ENCODE measurements at regions not wholly inside any gene's neighbourhood (a gene's known extent, or its start where the extent isn't known, plus 50 kb on each side); places are given as distances from the start of the nearest gene placed in this dataset.

DNA sequence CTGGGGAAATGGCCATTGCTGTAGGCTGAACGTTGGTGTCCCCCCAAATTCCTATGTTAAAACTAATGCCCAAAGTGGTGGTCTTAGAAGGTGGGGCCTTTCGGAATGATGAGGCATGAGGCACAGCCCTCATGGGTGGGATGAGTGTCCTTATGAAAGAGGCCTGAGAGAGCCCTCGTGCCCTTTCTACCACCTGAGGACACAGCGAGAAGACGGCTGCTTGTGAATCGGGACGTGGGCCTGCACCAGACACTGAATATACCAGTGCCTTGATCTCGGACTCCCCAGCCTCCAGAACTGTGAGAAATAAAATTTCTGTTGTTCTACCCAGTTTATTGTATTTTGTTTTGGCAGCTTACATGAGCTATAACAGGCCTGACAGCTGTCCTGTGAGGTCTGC lies 162.9 kb upstream of the B3GAT1 start:
- Histone ChIP-seq H3K79me2 (no peaks in the 10 kb centered on the region), H3K4me2 (ENCODE audit: low read length) (no peak overlapping the region), H2AFZ (no peak overlapping the region), H3K9me3 (ENCODE audit: control insufficient read depth, low read length) (no peaks in the 10 kb centered on the region), H3K9ac (no peak overlapping the region), H3K36me3 (ENCODE audit: control insufficient read depth, insufficient read depth, low read length) (no peaks in the 10 kb centered on the region), H3K27me3 (ENCODE audit: control insufficient read depth, insufficient read depth, low read length) (no peaks in the 10 kb centered on the region), H3K4me1 (no peaks in the 10 kb centered on the region), H3K4me3 (ENCODE audit: low read depth, low read length) (no peak overlapping the region), H3K27ac (no peak overlapping the region)
- no peak for TF ChIP-seq CTCF (IDR thresholded peaks at IDR 0.05)

GRCh38 chr11:134574425-134574824 lies 162.4 kb upstream of the B3GAT1 start:
- Histone ChIP-seq H3K9me3 (ENCODE audit: control insufficient read depth, low read length) (no peaks in the 10 kb centered on the region), H3K36me3 (ENCODE audit: control insufficient read depth, insufficient read depth, low read length) (no peaks in the 10 kb centered on the region), H3K4me2 (ENCODE audit: low read length) (no peak overlapping the region), H3K79me2 (no peaks in the 10 kb centered on the region), H3K4me3 (ENCODE audit: low read depth, low read length) (no peak overlapping the region), H2AFZ (no peak overlapping the region), H3K27me3 (ENCODE audit: control insufficient read depth, insufficient read depth, low read length) (no peaks in the 10 kb centered on the region), H3K27ac (no peak overlapping the region), H3K4me1 (no peaks in the 10 kb centered on the region), H3K9ac (no peak overlapping the region)
- TF ChIP-seq CTCF (IDR thresholded peaks at IDR 0.05) = no peak

GRCh38 chr11:134573857-134574256 lies 161.8 kb upstream of the B3GAT1 start:
- Histone ChIP-seq H3K4me2 (ENCODE audit: low read length) (no peak overlapping the region), H3K9ac (no peak overlapping the region), H3K79me2 (no peaks in the 10 kb centered on the region), H3K9me3 (ENCODE audit: control insufficient read depth, low read length) (no peaks in the 10 kb centered on the region), H3K36me3 (ENCODE audit: control insufficient read depth, insufficient read depth, low read length) (no peaks in the 10 kb centered on the region), H3K4me1 (no peaks in the 10 kb centered on the region), H3K27me3 (ENCODE audit: control insufficient read depth, insufficient read depth, low read length) (no peaks in the 10 kb centered on the region), H3K27ac (no peak overlapping the region), H3K4me3 (ENCODE audit: low read depth, low read length) (no peak overlapping the region), H2AFZ (no peak overlapping the region)
- TF ChIP-seq CTCF (IDR thresholded peaks at IDR 0.05) = no peak

DNA sequence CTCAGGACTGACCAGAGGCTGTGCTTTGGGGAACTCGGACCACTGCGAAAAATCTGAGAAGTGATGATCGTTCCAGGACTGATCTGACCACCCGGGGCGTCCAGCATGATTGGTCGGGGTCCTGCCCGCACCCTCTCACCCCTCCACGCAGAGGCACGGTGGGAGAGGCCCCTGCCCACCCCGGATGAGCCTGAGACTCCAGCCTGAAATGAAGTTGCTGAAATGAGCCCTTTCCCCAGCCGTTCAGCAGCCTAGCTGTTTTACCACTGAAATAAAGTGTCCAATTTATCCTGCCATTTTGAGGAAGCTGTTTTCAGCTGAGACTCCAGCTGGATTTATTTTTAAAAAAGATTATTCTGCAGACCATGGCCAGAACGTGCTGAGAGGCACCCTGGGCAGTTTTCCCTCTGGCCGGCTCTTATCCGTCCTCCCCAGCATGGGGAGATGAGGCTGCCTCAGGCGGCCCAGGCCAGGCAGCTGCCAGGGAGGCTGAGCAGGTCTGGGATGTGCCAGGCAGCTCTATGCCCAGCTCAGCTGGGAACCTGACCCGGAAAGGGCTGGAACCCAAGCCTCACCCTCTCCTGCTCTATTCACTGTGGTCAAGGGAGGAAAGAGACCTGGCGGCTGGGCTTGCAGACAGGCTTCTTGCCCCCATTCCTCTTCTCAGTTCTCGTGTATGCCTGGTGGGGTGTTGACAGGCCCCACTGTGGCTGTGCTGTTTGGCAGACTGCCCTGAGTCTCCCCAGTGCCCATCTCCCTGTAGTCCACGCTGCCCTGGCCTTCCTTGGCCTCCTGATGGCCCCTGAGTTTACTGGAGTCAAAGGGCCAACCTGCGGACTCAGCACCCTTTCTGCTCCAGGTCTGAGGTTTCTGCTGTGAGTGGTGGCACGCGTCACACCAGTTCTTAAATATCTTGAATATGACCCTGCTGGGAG lies 161.0 kb upstream of the B3GAT1 start:
- no peak for TF ChIP-seq CTCF (IDR thresholded peaks at IDR 0.05)
- no peak overlapping the region for H3K4me3 ChIP-seq (ENCODE audit: low read depth, low read length)
- H3K4me2 ChIP-seq (ENCODE audit: low read length) = no peak overlapping the region
- H3K9ac ChIP-seq = no peak overlapping the region
- H3K27me3 ChIP-seq (ENCODE audit: control insufficient read depth, insufficient read depth, low read length) = no peaks in the 10 kb centered on the region
- H3K36me3 ChIP-seq (ENCODE audit: control insufficient read depth, insufficient read depth, low read length) = no peaks in the 10 kb centered on the region
- no peaks in the 10 kb centered on the region for H3K4me1 ChIP-seq
- no peaks in the 10 kb centered on the region for H3K79me2 ChIP-seq
- no peak overlapping the region for H2AFZ ChIP-seq
- no peaks in the 10 kb centered on the region for H3K9me3 ChIP-seq (ENCODE audit: control insufficient read depth, low read length)
- H3K27ac ChIP-seq = no peak overlapping the region

GRCh38 chr11:134571301-134571700 lies 159.3 kb upstream of the B3GAT1 start:
- H3K27me3 ChIP-seq (ENCODE audit: control insufficient read depth, insufficient read depth, low read length) = no peaks in the 10 kb centered on the region
- no peak overlapping the region for H3K27ac ChIP-seq
- TF ChIP-seq CTCF (IDR thresholded peaks at IDR 0.05) = no peak
- no peak overlapping the region for H3K4me2 ChIP-seq (ENCODE audit: low read length)
- no peak overlapping the region for H2AFZ ChIP-seq
- no peak overlapping the region for H3K4me3 ChIP-seq (ENCODE audit: low read depth, low read length)
- no peak overlapping the region for H3K9ac ChIP-seq
- no peaks in the 10 kb centered on the region for H3K9me3 ChIP-seq (ENCODE audit: control insufficient read depth, low read length)
- H3K36me3 ChIP-seq (ENCODE audit: control insufficient read depth, insufficient read depth, low read length) = no peaks in the 10 kb centered on the region
- no peaks in the 10 kb centered on the region for H3K79me2 ChIP-seq
- no peaks in the 10 kb centered on the region for H3K4me1 ChIP-seq

Measured in parathyroid adenoma (tissue), 2 donors.